KOPT-K1 (cell line): ENCODE measurements at regions not wholly inside any gene's neighbourhood (a gene's known extent, or its start where the extent isn't known, plus 50 kb on each side); places are given as distances from the start of the nearest gene placed in this dataset.

Source experiments
- H3K27ac ChIP-seq: fragments of 200-600 bp; sonication (generic); 2 replicates; pipeline ENCODE4 v1.5.1; 2016; ENCODE audit warnings: antibody characterized with exemption, mild to moderate bottlenecking, low read depth, low read length; ENCODE audit not compliant: poor library complexity, severe bottlenecking
- H3K36me3 ChIP-seq: fragments of 200-600 bp; sonication (generic); 2 replicates; pipeline ENCODE4 v1.5.1; 2017; ENCODE audit warnings: antibody characterized with exemption, mild to moderate bottlenecking, low read length, moderate library complexity; ENCODE audit not compliant: insufficient read depth
- H3K9me3 ChIP-seq: fragments of 200-600 bp; sonication (generic); 2 replicates; pipeline ENCODE4 v1.5.1; 2017; ENCODE audit warnings: antibody characterized with exemption, low read length, mild to moderate bottlenecking; ENCODE audit not compliant: insufficient read depth, poor library complexity, severe bottlenecking

GRCh38 chr10:1923998-1924397 lies 186.7 kb upstream of the ADARB2 start:
- Histone ChIP-seq H3K9me3 (no peaks in the 10 kb centered on the region), H3K27ac (no peak overlapping the region), H3K36me3 (no peaks in the 10 kb centered on the region)

- H3K36me3 ChIP-seq, result no peaks in the 10 kb centered on the region
- no peak overlapping the region for H3K27ac ChIP-seq
- no peaks in the 10 kb centered on the region for H3K9me3 ChIP-seq
Observed at GRCh38 chr10:1923586-1923985, 186.3 kb upstream of the ADARB2 start.

- no peaks in the 10 kb centered on the region for H3K36me3 ChIP-seq
- H3K9me3 ChIP-seq, result no peaks in the 10 kb centered on the region
- H3K27ac ChIP-seq, result no peak overlapping the region
Observed at GRCh38 chr10:1920941-1921340, 183.6 kb upstream of the ADARB2 start.

- Histone ChIP-seq H3K9me3 (no peaks in the 10 kb centered on the region), H3K36me3 (no peaks in the 10 kb centered on the region), H3K27ac (no peak overlapping the region)
Observed at GRCh38 chr10:1920127-1920526, 182.8 kb upstream of the ADARB2 start.

- Histone ChIP-seq H3K36me3 (no peaks in the 10 kb centered on the region), H3K27ac (no peak overlapping the region), H3K9me3 (no peaks in the 10 kb centered on the region)
Observed at GRCh38 chr10:1911771-1912170, 174.4 kb upstream of the ADARB2 start.

- no peak overlapping the region for H3K27ac ChIP-seq
- no peaks in the 10 kb centered on the region for H3K36me3 ChIP-seq
- no peaks in the 10 kb centered on the region for H3K9me3 ChIP-seq
Observed at GRCh38 chr10:1903982-1904381, 166.7 kb upstream of the ADARB2 start.

GRCh38 chr10:1896153-1896552 lies 158.8 kb upstream of the ADARB2 start:
- no peaks in the 10 kb centered on the region for H3K36me3 ChIP-seq
- H3K27ac ChIP-seq, result no peak overlapping the region
- H3K9me3 ChIP-seq, result no peaks in the 10 kb centered on the region

GRCh38 chr10:1895691-1896090 lies 158.4 kb upstream of the ADARB2 start:
- no peaks in the 10 kb centered on the region for H3K36me3 ChIP-seq
- H3K27ac ChIP-seq, result no peak overlapping the region
- H3K9me3 ChIP-seq, result no peaks in the 10 kb centered on the region

GRCh38 chr10:1894912-1895311 lies 157.6 kb upstream of the ADARB2 start:
- Histone ChIP-seq H3K9me3 (no peaks in the 10 kb centered on the region), H3K27ac (no peak overlapping the region), H3K36me3 (no peaks in the 10 kb centered on the region)

- no peaks in the 10 kb centered on the region for H3K36me3 ChIP-seq
- H3K27ac ChIP-seq, result no peak overlapping the region
- no peaks in the 10 kb centered on the region for H3K9me3 ChIP-seq
Observed at GRCh38 chr10:1893941-1894340, 156.6 kb upstream of the ADARB2 start.

- Histone ChIP-seq H3K36me3 (no peaks in the 10 kb centered on the region), H3K9me3 (peaks cover 7% of the 10 kb centered on the region), H3K27ac (no peak overlapping the region)
Observed at GRCh38 chr10:1886039-1886438, 148.7 kb upstream of the ADARB2 start.

- no peaks in the 10 kb centered on the region for H3K36me3 ChIP-seq
- H3K27ac ChIP-seq, result no peak overlapping the region
- H3K9me3 ChIP-seq, result peaks cover 3% of the 10 kb centered on the region
Observed at GRCh38 chr10:1882728-1883127, 145.4 kb upstream of the ADARB2 start.

- Histone ChIP-seq H3K27ac (no peak overlapping the region), H3K36me3 (no peaks in the 10 kb centered on the region), H3K9me3 (peaks cover 3% of the 10 kb centered on the region)
Observed at GRCh38 chr10:1882180-1882579, 144.9 kb upstream of the ADARB2 start.

- no peak overlapping the region for H3K27ac ChIP-seq
- peaks cover 3% of the 10 kb centered on the region for H3K9me3 ChIP-seq
- no peaks in the 10 kb centered on the region for H3K36me3 ChIP-seq
Observed at GRCh38 chr10:1881636-1882035, 144.3 kb upstream of the ADARB2 start.

- Histone ChIP-seq H3K36me3 (no peaks in the 10 kb centered on the region), H3K9me3 (no peaks in the 10 kb centered on the region), H3K27ac (no peak overlapping the region)
Observed at GRCh38 chr10:1874533-1874932, 137.2 kb upstream of the ADARB2 start.

GRCh38 chr10:1873661-1874315 lies 136.5 kb upstream of the ADARB2 start:
- no peaks in the 10 kb centered on the region for H3K36me3 ChIP-seq
- H3K27ac ChIP-seq, result no peak overlapping the region
- no peaks in the 10 kb centered on the region for H3K9me3 ChIP-seq
